Right kidney (tissue), 1 donor: ENCODE measurements at regions not wholly inside any gene's neighbourhood (a gene's known extent, or its start where the extent isn't known, plus 50 kb on each side); places are given as distances from the start of the nearest gene placed in this dataset.

Experiments used
- DNase-seq: peaks from one replicate; pipeline ENCODE4 v3.0.0-alpha.2; 2016

DNA sequence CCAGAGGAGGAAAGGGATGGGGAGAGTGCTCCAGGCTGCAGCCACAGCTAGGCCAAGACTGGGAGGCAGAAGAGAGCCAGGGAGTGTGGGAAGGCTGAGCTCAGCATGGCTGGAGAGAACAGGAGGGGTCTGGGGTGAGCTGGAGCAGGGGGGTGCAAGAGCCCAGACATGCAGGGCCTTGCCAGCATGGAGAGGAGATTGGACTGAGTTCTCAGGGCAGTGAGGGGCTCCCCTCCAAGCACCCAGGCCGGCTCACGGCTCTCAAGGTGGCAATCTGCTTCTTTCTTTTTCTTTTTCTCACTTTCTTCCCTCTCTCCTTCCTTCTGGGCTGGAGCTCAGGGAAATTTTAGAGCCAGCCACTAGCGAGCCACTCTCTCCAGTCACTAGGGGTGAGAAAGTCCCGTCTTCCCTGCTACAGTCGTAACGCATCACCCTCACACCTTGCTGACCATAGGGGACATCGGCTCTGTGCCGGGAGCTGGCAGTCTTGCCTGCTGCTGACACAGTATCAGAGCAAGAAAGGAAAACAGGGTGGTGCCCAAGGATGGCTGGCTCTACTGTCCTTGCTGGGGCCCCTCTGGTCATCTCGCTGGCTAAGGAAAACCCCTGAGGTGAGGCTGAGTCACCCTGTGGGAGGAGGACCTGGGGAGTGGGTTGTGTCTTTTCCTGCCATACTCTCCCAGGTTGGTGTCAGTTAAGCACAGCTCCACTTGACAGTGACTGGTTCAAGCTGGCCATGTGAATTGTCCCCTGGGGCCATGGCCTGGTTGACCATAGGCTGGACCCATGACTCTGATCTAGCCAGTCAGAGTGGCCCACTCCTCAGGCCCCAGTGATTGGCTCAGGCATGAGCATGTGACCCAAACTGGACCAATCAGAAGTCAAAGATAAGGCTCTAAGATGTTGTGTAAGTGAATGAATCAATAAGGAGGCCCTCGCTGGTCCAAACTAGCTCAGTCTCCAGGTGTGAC, 135.1 kb upstream of the PMEPA1 start:
- no peak for DNase-seq

DNA sequence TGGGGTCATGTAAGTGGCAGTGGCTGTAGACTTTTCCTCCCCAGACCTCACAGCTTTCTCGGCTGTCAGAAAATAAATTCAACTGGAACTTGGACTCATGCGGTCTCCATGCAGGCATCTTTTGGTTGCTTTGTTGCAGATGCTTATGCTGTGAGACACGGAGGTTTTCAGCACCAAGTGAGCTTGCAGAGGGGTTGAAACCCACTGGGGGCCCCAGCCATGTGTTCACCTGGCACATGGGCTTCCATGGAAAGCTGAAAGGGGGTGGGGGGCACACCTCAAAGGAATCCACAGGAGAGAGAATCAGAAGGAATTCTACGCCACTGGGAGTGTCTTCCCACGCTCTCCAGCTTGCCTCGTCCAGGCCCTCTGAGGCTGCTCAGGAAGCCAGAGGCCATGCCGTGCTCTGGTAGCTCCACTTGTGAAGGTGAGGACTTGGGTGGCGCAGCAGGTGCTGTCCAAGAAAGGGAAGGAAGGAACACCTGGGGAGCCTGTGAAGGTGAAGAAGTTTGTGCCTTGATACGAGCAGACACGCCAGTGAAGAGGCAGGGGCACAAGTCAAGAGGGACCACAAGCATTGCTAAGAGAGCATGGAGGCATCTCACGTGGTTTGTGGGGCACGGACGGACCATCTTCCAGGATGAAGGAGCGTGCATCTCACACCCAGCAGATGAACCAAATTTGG, 134.3 kb upstream of the PMEPA1 start:
- DNase-seq = no peak

DNA sequence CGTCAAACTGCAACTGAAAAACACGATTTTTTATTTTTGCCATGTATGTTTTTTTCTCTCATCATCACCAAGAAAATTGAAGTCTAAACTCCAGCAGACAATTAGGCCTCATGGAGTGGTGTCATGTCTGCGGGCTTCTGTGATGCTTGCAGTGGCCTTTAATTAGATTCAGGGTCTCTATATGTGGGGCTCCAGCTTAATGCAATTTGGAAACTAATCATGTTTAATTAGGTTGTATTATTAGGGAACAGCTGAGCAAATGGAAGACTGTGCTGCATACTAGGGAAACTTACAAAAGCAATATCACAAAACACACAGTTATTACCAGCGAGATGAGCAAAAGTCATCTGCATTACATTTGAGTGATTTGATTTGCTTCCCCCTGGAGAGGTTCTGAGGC, 132.9 kb upstream of the PMEPA1 start:
- no peak for DNase-seq

DNA sequence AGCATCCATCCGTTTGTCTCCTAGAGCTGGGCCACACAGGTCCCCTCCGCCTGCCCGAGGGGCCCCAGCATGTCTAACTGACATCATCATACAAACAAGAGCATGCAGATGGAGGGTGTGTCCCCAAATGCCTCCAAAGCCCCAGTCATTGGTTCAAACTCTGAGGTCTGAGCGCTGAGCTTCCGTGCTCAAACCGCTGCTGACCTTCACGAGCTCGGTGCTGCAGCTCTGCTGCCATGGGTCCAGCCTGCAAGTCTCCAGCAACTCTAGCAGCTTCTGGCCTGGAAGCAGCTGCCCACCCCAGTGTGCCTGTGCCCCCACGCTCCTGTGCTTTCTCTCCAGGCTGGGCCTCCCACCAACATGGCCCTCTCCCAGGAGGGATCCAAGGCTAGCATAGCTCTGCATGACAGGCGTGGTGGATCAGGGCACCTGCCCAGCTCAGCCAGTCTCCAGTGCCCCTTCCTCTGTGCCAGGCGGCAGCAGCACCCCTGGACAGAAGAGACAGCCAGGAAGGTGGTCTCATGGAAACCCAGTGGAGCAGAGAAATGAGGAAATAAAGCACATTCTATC, 131.6 kb upstream of the PMEPA1 start:
- DNase-seq = no peak

DNA sequence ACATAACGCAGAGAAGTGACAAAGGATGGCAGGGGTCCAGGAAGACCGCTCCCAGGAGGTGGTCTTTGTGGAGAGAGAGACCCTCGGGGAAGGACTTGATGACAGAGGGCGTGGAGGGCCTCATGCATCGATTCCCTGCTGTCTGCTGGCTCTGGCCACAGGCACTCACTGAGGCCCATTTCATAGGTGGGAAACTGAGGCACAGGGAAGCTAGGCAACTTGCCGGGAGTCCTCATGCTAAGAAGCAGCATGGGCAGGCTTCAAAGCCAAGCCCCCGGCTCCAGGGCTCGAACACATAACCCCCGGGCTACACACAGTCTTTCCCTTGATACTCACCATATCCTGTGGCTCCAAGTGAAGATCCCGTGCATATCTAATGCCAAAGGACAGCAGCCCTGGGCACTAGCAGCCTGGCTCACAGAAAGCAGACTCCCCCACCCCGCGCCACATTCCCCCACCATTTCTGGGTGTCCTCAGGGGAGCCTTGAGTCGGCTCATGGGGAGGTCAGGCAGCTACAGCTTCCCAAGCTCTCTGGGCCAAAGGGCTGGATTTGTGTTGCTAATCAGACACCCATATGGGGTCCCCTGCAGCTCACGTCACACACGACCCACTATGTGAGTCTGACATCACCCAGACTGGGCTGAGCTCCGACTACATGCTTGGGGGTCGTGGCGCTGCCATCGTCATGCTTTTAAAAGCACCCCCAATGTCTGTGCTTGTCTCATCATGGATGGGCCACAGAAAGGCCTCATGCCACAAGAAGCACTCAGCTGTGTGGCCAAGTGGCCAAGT, 130.9 kb upstream of the PMEPA1 start:
- no peak for DNase-seq

DNA sequence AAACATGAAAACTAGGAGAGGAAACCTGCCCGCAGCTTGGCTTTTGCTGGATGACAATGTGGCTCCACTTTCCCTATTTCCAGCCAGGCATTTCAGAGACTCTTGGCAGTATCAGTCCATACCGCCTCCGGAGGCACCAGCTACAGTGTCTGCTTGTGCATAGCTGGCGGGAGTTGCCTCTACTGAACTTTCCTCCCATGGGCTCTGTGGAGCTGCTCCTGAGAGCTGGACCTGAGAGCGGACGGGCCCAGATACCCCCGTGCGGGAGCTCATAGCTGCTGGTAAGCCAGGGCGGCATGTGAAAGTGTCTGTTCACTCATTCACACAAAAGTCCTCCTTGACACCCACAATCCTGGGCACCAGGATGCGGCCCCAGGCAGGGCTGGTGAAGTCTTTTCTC, 130.3 kb upstream of the PMEPA1 start:
- no peak for DNase-seq

DNA sequence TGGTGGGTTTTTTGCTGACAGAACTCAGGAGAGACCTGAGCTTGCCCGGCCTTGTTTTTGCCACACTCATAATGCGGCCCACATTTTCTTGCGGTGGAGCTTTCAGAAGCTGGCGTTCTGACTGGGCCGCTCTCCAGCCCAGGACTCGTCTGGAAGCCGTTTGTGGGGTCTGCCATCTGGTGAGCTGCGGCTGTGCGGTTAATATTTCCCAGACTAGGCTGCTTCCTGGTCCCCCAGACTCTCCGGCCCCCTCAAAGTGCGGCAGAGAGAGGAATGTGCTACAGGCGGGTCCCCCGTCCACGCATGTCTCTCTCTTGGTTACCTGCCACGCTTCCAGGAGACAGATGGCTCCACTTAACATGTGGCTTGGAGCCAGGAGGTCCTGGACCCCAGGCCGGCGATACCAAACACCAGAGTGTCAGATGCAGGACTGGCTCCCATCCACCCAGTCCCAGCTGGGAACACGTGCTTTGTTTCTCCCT, 128.9 kb upstream of the PMEPA1 start:
- no peak for DNase-seq

DNA sequence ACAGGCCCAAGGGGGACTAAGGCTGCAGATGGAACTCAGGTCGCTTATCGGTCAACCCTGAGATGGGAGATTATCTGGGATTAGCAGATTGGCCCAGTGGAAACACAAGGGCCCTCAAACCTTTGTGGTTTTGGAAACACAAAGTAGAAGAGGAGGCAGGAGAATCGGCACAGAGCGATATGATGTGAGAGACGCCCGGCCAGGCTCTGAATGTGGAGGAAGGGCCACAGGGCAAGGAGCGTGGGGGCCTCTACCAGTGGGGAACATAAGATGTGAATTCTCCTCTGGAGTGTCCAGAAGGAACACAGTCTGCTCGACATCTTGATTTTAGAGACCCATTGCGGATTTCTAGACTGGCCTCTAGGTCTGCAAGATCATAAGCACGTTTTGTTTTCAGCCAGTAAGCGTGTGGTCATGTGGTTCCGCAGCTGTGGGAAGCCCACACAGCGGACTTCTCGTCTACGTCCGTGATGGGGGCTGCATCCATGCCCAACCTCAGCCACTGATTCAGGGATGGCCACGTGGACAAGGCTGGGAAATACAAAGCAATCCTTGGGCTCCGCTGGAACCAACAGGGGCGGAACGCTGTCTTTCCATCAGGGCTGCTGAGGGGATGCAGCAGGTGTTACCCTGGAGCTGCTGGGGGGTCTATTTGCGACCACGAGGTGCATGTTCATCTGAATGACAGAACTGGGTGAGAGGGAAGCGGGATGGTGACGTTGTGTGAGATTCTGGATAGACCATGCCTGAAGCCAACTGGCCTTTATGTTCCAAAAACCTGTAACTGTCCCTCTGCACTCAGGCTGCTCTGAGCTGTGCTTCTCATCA, 127.6 kb upstream of the PMEPA1 start:
- DNase-seq = no peak

DNA sequence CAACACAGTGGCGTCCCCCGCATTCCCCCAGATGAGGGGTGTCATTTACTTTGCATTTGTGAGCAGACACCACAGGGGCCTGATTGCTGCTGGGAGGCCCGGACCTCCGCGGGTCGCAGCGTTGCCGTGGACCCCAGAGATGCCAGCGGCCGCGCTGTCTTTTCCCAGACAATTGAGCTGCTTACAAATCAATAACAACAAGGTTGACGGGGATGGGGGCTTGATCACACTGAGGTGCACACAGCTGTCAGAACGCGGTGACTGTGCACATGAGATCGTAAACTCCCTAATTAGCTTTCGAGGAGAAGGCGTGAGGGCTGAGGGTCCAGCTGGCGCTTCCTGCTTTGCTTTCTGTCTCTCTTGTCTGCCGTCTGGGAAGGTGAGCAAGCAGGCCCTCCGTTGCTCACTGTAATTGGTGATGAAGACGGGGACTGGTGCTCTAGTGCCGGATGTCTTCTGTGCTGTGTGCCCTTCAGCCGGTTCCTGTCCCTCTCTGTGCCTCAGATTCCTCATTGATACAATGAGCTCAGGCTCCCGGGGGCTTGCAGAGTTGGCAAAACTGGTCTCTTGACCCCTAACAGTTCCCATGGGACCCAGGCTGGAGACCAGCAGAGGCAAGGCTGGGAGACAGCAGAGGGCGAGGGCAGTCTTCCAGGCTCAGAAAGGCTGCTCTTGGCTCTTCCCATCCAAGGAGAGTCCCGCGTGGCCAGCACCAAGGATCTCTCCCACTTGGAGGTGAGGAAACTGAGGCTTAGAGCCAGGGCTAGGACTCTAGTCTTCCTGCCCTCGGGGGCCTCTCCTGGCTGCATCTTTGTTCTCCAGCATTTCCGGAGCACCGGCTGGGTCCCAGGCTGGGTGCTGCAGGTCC, 126.0 kb upstream of the PMEPA1 start:
- peak; percentile 40 for DNase-seq

DNA sequence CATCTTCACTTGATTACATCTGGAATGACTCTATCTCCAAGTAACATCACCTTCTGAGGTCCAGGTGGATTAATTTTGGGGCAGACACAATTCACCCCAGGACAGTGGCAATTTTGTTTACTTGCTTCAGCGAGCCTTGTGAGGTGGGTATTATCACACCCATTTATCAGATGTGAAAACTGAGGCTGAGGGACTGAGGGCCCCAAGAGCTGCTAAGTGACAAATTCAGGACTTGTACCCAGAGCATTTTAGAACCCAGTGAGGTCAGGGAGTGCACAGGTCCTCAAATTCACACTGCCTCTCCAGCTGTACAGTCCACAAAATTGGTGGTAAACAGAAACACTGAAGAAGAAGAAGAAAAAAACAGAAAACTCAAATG, 125.2 kb upstream of the PMEPA1 start:
- no peak for DNase-seq

DNA sequence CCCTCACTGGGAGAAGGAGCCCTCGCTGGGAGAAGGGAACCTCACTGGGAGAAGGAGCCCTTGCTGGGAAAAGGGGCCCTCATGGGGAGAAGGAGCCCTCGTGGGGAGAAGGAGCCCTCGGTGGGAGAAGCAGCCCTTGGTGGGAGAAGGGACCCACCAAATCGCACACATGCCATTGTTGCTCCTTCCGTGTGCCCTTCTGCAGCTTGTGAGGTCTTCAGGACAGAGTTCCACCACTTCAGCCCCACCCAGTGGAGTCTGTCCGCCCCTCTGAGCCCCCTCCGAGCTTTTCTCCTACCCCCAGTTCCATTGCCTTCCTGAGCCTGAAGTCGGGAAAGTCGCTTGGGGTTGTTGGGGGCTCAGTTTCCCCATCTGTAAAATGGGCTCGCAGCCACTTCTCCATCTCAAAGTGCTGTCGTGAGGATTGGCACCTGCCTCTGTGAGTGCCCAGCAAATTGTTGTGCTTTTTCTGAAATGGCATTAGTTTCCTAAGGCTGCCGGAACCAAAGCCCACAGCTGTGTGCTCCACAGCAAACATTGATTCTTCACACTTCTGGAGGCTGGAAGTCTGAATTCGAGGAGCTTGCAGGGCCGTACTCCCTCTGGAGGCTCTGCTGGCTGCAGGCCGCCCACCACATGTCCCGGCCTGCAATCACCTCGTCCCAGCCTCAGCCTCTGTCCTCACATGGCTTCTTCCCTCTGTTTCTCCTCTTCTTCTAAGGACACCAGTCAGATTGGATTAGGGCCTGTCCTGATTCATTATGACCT, 124.7 kb upstream of the PMEPA1 start:
- no peak for DNase-seq

DNA sequence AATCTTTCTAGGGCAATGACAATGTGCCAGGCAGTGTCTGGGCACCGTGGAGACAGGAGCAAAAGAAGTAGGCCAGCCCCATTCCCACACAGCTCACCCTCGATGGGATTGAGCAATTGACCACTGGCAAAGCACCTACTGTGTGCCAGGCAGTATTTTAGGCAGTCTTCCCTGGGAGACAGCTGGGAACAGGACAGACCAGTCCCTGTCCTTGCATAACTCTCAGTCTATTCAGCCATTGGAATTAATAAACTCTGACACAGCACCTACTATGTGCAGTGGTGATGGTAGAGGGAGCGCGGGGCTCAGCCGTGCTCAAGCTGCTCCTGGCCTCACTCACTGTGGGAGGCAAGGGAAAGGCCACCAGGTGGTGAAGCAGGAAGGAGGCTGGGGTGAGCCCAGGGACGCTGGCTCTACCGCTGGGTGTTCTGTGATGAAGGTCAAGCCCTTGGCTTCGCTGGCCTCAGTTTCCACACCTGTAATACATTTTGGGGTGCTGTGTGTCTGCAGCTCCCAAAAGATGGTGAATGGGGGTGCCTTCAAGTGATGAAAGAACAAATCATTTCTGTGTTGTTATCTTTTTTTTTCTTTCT, 122.3 kb upstream of the PMEPA1 start:
- DNase-seq = no peak

DNA sequence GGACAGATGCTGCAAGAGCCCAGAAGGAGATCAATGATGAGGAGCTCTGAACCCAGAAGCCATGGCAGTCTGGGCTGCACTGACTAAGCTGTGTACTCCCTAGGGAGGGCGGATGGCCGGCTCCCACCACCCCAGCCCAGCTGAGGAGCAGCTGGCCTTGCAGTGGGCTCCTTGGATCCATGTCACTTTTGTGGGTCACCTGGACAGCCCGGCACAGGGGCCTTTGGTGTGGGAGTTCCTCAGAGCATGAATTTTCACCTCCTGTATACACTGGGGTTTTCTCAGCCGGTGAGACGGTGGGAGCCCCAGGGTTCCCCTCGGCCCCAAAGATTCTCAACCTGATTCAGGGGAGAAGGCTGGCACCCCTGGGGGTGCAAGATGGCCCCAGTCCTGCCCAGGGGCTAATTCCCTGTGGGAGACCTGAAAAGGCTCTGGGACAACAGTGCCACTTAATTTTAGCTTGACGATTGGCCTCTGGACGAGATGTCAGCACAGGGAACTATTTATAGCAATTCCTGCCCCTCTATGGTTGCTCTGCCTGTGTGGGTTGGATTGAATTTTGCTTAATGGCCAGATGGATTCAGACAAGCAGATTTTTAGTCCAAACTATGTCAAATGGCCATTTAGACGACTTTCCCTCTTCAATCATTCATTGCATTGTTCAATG, 121.6 kb upstream of the PMEPA1 start:
- no peak for DNase-seq

DNA sequence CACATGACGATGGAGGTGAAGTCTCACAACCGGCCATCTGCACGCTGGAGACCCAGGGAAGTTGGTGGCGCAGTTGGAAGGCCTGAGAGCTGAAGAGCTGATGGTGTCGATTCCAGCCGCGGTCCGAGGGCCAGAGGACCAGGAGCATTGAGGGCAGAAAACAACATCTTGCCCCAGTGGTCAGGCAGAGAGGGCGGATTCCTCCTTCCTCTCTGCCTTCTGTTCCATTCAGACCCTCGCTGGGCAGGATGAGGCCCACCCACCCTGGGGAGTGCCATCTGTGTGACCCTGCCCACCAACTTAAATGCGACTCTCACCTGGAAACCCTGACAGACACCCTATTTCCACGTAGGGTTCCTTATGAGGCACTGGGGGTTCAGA, 120.7 kb upstream of the PMEPA1 start:
- DNase-seq = no peak

DNA sequence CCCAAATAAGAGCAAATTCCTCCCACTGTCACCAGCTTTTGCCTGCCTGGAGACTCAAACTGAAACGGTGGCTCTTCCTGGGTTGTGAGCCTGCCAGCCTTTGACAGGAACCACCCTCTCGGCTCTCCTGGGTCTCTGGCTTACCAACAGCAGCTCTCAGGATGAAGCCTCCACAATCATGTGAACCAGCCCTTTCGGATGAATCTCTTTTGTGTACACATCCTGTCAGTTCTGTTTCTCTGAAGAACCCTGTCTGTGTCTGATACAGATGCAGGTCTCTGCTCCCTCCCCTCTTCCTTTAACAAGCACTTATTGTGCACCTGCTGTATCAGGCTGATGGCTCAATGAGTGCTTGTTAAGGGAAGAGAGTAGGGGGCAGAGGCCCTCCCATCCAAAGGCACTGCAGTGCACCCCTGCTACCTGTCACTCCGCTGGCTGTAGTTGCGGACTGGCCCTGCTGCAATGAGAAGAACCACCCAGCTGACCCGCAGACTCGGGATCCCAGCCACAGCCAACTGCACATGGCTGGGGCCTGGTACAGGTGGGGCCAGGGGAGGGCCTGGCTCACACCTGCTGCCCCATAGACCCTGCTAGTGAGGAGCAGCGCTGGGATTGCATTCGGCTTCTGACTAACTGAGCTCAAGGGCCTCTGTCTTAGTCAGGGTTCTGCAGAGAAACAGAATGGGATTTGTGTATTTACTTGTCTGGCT, 120.1 kb upstream of the PMEPA1 start:
- DNase-seq = no peak

DNA sequence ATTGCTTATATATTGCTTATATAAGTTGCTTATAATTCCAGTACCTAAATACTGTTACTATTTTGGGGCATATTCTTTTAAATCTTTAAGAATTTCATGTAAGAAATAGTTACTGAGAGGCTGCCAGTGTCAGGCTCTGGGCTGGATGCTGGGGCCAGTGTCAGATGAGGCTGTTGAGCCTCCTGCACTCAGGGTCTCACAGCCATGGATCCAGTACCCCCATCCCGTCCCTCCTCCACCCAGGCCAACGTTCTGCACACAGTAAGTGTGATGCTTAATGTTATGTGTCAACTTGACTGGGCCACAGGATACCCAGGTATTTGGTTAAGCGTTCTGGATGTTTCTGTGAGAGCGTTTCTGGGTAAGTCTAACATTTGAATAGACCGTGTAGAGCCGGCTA, 119.5 kb upstream of the PMEPA1 start:
- no peak for DNase-seq

DNA sequence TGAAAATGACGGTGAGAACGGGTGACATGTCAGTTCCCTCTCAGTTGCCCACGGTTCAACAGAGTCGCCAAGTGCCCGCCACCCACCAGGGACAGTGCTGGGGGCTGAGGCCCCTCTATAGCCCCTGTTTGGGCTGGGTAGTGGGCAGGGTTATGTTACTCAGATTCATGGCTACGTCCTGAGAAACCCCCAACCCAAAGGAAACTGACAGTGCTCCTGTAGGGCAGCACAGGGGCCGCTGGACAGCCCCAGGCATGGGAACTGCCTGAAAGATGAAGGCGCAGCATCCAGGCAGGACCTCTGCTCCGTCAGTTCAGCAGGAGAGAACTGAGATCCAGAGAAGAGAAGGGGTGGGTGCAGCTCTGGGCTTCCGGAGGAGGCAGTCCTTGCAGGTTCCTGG, 118.9 kb upstream of the PMEPA1 start:
- DNase-seq = no peak

DNA sequence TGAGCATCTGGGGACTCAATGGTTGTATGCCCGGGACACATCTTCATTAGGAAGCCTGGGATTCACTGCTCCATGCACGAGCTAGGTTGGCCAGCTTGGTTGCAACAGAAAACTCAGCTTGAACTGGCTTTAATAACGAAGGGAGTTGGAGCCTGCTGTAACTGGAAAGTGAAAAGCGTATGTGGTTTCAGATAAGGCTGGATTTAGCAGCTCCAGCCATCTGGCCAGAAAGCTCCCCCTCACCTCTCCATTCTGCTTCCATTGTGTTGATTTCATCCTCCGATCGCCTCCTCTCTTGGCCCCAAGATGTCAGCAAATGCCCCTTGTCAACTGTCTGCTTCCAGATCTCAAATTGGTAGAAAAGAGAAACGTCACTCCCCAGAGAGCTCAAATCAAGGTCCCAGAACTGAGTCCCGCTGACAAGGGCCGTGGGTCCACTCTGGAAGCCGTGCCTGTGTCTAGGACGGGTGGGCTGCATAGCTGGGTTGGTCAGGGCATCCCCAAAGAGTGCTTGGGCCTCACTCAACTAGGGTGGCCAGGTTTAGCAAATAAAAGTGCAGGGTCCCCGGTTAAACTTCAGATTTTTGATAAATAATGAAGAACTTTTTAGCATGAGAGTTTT, 117.0 kb upstream of the PMEPA1 start:
- DNase-seq = no peak
